WERI-Rb-1 (cell line): ENCODE measurements at regions not wholly inside any gene's neighbourhood (a gene's known extent, or its start where the extent isn't known, plus 50 kb on each side); places are given as distances from the start of the nearest gene placed in this dataset.

Experiments
- DNase-seq: peaks from one replicate; pipeline ENCODE4 v3.0.0-alpha.2; 2020
- H3K27ac ChIP-seq: fragments of 250-450 bp; sonication (Bioruptor Pico); 2 replicates; pipeline ENCODE4 v1.5.1; 2020; ENCODE audit warnings: mild to moderate bottlenecking, moderate library complexity
- H3K27me3 ChIP-seq: fragments of 250-450 bp; sonication (Bioruptor Pico); 2 replicates; pipeline ENCODE4 v1.5.1; 2021; ENCODE audit warnings: mild to moderate bottlenecking, low read depth, moderate library complexity; ENCODE audit not compliant: insufficient read depth, severe bottlenecking
- H3K36me3 ChIP-seq: fragments of 250-450 bp; sonication (Bioruptor Pico); 2 replicates; pipeline ENCODE4 v1.5.1; 2020; ENCODE audit warnings: mild to moderate bottlenecking, moderate library complexity
- H3K4me3 ChIP-seq: 2 replicates; pipeline ENCODE4 v1.5.1; 2011; ENCODE audit warnings: low read depth, mild to moderate bottlenecking, control low read depth, low read length
- H3K9me3 ChIP-seq: fragments of 250-450 bp; sonication (Bioruptor Pico); 2 replicates; pipeline ENCODE4 v1.5.1; 2021; ENCODE audit warnings: mild to moderate bottlenecking, moderate library complexity; ENCODE audit not compliant: severe bottlenecking
- TF ChIP-seq, protein P1 (sequence below): IDR thresholded peaks from 2 replicates; pipeline ENCODE4 v1.5.1; 2011; ENCODE audit warnings: low read depth, mild to moderate bottlenecking, control low read depth, inconsistent platforms, low read length

DNA sequence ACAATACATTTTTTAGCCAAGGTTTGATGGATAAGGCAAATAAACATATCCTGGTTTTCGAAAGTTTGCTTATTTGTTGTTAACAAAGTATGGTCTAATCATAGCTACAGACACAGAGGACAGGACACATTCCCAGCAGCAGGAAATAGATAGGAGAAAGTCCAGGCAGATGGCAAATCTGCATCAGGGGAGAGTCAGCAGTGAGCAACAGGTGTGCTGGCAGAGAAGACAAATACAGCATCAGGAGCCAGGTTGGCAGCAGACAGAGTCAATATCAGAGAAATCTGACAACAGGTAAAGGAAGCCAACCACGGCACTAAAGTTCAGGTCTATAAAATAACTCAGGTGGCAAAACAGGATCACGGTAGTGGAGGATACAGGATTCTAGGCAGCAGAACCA lies 210.7 kb upstream of the PTBP2 start:
- no peak overlapping the region for H3K4me3 ChIP-seq
- DNase-seq, result no peak
- H3K27me3 ChIP-seq, result no peaks in the 10 kb centered on the region
- H3K27ac ChIP-seq, result no peak overlapping the region
- no peaks in the 10 kb centered on the region for H3K9me3 ChIP-seq
- TF ChIP-seq, protein P1, sequence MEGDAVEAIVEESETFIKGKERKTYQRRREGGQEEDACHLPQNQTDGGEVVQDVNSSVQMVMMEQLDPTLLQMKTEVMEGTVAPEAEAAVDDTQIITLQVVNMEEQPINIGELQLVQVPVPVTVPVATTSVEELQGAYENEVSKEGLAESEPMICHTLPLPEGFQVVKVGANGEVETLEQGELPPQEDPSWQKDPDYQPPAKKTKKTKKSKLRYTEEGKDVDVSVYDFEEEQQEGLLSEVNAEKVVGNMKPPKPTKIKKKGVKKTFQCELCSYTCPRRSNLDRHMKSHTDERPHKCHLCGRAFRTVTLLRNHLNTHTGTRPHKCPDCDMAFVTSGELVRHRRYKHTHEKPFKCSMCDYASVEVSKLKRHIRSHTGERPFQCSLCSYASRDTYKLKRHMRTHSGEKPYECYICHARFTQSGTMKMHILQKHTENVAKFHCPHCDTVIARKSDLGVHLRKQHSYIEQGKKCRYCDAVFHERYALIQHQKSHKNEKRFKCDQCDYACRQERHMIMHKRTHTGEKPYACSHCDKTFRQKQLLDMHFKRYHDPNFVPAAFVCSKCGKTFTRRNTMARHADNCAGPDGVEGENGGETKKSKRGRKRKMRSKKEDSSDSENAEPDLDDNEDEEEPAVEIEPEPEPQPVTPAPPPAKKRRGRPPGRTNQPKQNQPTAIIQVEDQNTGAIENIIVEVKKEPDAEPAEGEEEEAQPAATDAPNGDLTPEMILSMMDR, result no peak
- H3K36me3 ChIP-seq, result no peaks in the 10 kb centered on the region

DNA sequence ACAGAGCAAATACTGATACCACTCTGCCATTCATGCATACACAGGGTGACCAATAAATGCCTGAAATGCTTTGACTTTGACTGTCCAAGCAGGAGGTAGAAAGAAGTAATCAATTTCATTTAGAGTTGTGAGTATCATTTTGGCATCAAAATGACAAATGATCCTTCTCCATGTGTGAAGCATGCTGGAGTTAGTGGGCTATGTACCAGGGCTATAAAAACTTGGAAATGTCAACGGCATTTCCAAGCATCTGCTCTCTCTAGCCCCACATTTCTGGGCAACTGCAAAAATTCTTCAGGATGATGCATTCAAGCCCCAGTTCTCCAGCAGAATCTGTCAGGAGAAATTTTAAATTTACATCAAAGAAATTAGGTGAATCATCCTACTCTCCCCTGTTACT lies 208.4 kb upstream of the PTBP2 start:
- no peaks in the 10 kb centered on the region for H3K36me3 ChIP-seq
- no peak overlapping the region for H3K27ac ChIP-seq
- TF ChIP-seq, protein P1, result no peak
- H3K27me3 ChIP-seq, result no peaks in the 10 kb centered on the region
- no peak for DNase-seq
- H3K4me3 ChIP-seq, result no peak overlapping the region
- H3K9me3 ChIP-seq, result no peaks in the 10 kb centered on the region

DNA sequence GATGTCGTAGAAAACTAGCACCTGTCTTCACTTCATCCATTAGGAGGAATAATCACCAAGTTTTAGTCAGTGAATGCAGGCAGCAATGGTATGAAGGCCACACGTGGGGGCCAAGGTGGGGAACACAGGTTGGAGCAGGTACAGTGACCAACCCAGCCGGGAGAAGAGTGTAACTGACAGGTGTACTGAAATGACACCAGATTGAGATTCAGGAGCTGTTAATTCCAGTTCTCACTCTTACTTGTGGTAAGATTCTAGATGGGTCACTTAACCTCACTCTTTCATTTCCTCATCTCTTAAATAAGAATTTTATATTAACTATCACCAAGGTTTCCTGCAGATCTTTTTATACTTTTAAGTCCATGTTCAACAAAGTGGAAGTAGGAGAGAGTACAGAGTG lies 206.2 kb upstream of the PTBP2 start:
- no peak overlapping the region for H3K4me3 ChIP-seq
- no peaks in the 10 kb centered on the region for H3K9me3 ChIP-seq
- TF ChIP-seq, protein P1, result no peak
- H3K27ac ChIP-seq, result no peak overlapping the region
- no peaks in the 10 kb centered on the region for H3K27me3 ChIP-seq
- DNase-seq, result no peak
- no peaks in the 10 kb centered on the region for H3K36me3 ChIP-seq

DNA sequence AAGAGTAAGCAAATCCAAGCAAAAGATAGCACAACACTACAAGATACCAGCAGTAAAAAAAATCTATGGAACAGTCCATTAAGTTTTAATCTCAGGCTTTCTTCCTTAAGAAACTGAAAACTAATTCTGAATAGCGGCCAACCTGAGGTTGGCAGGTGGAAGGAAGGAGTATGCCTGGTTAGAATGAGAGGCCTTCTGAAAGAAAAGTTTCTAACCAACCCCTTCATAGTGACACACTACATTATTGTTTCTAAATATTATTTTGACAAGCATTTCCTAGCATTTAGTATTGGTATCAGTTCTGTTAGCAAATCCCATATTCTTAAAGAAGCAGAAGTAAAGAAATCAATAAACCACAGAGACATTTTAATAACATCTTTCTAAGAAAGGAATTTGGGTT lies 205.7 kb upstream of the PTBP2 start:
- no peak for DNase-seq
- no peak overlapping the region for H3K4me3 ChIP-seq
- TF ChIP-seq, protein P1, result no peak
- no peak overlapping the region for H3K27ac ChIP-seq
- no peaks in the 10 kb centered on the region for H3K36me3 ChIP-seq
- no peaks in the 10 kb centered on the region for H3K9me3 ChIP-seq
- no peaks in the 10 kb centered on the region for H3K27me3 ChIP-seq

DNA sequence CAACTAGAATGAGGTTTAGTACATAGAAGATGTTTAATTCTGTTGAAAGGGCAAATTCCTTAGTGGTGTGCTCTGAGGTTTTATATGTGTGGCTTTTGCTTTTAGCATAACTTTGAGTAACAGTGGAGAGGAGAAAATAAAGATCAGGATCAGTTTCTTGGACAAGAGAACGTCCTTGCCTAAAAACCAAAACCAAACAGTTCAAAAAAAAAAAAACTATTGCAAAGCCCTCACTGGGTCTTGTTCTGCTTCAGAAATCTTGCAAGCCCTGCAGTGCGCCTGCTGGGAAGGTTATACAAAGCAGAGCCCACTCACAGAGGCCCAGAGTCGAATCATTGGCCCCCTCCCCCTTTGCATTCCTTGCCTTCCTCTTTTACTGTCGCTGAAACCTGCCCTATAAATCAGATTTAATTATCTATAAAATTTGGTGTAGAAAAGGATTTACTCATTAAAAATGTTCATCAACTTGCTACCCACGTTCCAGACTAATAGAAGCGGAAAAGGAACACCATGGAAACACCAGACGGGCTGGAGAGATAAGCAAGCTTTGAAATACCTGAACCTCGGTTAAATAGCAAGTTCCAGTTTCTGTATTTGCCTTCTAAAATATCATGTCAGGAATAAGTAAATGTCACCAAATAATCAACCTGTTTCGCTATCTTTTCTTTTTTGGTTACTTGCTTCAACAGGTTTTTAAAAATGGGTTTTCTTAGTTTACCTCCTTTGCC lies 201.6 kb upstream of the PTBP2 start:
- Histone ChIP-seq H3K27me3 (no peaks in the 10 kb centered on the region), H3K36me3 (no peaks in the 10 kb centered on the region), H3K27ac (no peak overlapping the region), H3K4me3 (no peak overlapping the region), H3K9me3 (no peaks in the 10 kb centered on the region)
- no peak for DNase-seq
- TF ChIP-seq, protein P1, result no peak

DNA sequence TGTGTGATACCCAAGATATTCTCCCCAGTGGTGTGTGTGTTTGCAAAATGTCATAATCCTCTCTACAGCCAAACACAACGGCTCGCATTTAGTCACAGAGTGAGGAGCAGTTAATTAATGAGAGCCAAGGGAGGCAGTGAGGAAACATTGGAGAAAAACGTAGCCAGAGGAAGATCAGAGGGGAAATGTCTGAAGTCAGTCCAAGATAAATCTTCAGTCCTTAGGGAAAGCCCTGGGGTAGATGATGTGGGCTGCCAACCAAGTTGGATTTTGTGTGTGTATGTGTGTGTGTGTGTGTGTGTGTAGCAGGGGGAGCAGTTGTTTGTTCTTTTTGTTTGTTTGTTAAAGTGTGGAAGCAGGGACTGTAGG lies 201.0 kb upstream of the PTBP2 start:
- H3K9me3 ChIP-seq, result no peaks in the 10 kb centered on the region
- H3K27ac ChIP-seq, result no peak overlapping the region
- no peak for DNase-seq
- no peaks in the 10 kb centered on the region for H3K36me3 ChIP-seq
- no peaks in the 10 kb centered on the region for H3K27me3 ChIP-seq
- no peak overlapping the region for H3K4me3 ChIP-seq
- TF ChIP-seq, protein P1, result no peak
